ENCODE measurements at regions not wholly inside any gene's neighbourhood (a gene's known extent, or its start where the extent isn't known, plus 50 kb on each side); places are given as distances from the start of the nearest gene placed in this dataset.
"Not testable (repeated sequence)": the region's sequence is repeated elsewhere in the genome, so short reads cannot be mapped to it uniquely, and the experiment has no call there.

GRCh38 chr6:27825848-27826611 is 86.2 kb downstream of the OR2B2 start:
- DNase-seq: not testable (repeated sequence)

DNA sequence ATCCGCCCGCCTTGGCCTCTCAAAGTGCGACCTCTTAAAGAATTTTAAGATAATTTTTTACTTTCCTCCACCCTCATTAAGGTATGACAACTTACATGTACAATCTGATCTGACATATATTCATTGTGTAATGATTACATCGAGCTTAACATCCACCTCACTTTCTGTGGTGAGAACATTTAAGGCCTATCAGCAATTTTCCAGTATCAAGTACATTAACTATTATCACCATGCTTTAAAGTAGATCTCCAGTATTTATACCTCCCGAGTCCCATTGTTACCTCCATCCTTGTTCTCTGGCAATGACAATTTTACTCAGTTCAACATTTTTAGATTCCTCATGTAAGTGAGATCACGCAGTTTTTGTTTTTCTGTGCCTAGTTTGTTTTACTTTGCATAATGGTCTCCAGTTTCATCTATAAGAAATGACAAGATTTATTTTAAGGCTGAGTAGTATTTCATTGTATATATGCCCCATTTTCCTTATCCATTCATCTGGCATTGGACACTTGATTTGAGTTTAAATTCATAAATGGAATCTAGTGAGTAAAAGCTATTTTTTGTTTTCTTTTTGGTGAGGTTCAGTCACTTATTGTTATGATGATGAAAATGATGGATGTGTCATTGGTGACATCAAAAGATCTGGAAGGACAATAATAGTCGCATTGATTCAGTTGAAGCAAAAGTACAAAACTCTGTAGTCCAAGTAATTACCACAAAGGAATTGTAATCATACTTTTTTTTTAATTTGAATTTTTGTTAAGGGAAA is 87.0 kb downstream of the OR2B2 start:
- DNase-seq: no peak

DNA sequence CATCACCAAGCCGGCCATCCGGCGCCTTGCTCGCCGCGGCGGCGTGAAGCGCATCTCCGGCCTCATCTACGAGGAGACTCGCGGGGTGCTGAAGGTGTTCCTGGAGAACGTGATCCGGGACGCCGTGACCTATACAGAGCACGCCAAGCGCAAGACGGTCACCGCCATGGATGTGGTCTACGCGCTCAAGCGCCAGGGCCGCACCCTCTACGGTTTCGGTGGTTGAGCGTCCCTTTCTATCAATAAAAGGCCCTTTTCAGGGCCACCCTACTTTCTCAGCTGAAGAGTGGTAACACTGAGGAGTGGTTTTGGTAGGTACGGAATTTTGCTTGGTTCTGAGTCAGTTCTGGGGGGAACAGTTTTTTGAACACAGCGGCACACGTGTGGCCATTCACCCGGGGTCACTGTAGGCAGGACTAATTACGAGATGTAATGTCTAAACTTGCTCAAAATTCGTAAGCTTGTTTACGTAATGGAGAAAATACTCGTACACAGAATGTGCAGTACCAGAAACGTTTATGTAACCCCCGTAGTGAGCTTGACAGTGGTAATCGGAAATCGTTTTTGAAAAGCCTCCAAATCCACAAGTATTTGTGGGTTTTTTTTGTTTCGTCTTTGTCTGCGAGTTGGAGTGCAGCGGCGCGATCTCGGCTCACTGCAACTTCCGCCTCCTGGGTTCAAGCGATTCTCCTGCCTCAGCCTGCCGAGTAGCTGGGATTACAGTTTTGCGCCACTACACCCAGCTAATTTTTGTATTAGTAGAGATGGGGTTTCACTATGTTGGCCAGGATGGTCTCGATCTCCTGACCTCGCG is 87.8 kb downstream of the OR2B2 start:
- peak; percentile 73 for DNase-seq

DNA sequence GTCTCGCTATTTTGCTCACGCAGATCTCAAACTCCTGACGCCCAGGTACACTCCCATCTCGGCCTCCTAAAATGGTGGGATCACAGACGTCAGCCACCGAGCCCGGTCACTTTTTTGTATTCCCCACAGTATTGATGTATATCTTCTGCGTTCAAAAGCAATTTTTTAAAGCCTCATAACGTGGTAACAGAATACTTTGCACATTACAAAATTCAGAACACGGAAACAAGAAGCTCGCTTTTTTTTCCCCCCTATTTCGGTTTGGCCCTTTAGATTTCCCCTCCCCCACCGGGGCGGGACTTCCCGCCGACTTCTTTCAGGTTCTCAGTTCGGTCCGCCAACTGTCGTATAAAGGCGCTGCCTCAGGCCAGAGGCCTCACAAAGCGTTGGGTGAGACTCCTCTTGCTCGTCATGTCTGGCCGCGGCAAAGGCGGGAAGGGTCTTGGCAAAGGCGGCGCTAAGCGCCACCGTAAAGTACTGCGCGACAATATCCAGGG is 88.4 kb downstream of the OR2B2 start:
- peak; percentile 86 for DNase-seq

DNA sequence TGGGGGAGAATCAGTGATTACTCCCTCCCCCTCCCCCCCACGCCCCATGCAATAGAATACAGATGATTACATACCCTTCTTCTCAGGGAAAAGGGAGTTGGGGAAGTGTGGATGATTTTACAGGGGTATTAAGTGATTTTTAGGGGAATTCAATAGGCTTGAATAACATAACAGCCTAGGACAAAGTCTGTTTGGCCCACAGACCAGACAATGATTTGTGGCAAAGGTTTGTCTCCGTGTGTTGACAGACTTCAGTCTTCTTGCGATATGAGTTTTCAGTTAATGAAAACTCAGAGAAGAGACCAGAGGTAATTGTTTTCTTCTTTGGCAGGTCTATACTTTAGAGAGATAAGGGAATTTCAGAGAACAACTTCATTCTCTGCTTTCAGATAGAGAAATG is 95.3 kb downstream of the OR2B2 start:
- no peak for DNase-seq

- DNase-seq: peak; percentile 96
These were observed 97.4 kb downstream of the OR2B2 start for GRCh38 chr6:27814665-27815424.

DNA sequence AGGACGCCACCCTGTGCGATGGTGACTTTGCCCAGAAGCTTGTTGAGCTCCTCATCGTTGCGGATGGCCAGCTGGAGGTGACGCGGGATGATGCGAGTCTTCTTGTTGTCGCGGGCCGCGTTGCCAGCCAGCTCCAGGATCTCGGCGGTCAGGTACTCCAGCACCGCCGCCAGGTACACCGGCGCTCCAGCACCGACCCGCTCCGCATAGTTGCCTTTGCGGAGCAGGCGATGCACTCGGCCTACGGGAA is 97.9 kb downstream of the OR2B2 start:
- not testable (repeated sequence) for DNase-seq

- no peak for DNase-seq
These were observed 99.2 kb downstream of the OR2B2 start for GRCh38 chr6:27812805-27813492.

- no peak for DNase-seq
These were observed 100.0 kb downstream of the OR2B2 start for GRCh38 chr6:27812078-27812804.

DNA sequence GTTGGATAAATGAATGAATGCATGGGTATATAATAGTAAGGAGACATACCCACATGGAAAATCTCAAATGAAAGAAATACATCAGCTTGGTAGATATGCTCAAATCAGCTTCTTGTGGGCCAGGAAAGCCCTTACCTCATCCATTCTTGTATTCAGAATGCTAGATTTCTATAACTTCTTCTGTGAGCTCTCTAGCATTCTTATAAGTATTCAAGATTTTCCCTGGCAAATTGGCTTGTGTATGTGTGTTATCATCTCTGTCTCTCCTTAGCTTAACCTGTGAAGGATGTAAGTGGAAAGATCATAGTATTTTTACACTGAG is 100.8 kb downstream of the OR2B2 start:
- no peak for DNase-seq

- DNase-seq: peak; percentile 34
These were observed 101.3 kb downstream of the OR2B2 start for GRCh38 chr6:27810768-27811450.

- peak; percentile 96 for DNase-seq
These were observed 102.0 kb downstream of the OR2B2 start for GRCh38 chr6:27809939-27810767.

DNA sequence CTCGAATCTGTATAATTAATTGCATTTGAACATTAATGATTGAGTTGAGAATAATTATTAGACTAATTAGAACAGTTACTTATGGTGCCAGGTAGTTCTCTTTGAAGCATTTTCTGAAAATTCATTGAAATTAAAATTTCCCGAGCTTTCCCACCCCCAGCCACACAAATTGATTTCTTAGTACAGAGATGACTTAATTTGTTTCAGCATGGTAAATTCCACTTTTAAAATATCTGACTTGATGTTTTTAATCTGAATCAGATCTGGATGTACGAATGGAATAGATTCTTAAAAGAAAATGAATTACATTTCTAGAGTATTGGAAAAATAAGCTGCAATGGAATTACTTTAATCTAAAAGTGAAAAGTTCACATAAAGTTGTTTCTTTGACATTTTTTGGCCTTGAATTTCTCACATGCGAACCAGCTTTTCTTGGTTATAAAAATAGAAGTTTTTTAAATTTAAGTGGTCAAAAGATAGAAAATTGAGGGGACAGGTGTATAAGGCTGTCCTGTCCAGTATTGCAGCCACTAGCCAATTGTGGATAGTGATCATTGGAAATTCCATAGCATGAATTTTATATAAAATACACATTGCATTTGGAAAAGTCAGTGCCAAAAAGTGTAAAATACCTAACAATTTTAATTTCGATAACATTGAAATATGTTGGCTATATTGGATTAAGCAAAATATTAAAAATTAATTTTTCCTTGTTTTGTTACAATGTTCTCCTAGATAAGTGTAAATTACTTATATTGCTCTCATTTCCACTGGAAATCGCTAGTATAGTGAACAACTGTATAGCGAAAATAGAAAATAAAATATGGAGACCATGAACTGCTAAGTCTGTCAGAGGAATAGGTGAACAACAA is 102.9 kb downstream of the OR2B2 start:
- DNase-seq: no peak

GRCh38 chr6:27808242-27809066 is 103.7 kb downstream of the OR2B2 start:
- DNase-seq: peak; percentile 24

- peak; percentile 96 for DNase-seq
These were observed 104.6 kb downstream of the OR2B2 start for GRCh38 chr6:27807441-27808241.

GRCh38 chr6:27806981-27807440 is 105.2 kb downstream of the OR2B2 start:
- DNase-seq: peak; percentile 33

GRCh38 chr6:27805347-27805746 is 106.8 kb downstream of the OR2B2 start:
- no peak for DNase-seq
